HPDE6-E6E7 (cell line): ENCODE measurements at regions not wholly inside any gene's neighbourhood (a gene's known extent, or its start where the extent isn't known, plus 50 kb on each side); places are given as distances from the start of the nearest gene placed in this dataset.
"Not testable (repeated sequence)": the region's sequence is repeated elsewhere in the genome, so short reads cannot be mapped to it uniquely, and the experiment has no call there.

ENCODE experiments used
- DNase-seq: peaks from one replicate; pipeline ENCODE4 v3.0.0; 2011; ENCODE audit warnings: missing footprints; ENCODE audit errors: extremely low spot score

DNA sequence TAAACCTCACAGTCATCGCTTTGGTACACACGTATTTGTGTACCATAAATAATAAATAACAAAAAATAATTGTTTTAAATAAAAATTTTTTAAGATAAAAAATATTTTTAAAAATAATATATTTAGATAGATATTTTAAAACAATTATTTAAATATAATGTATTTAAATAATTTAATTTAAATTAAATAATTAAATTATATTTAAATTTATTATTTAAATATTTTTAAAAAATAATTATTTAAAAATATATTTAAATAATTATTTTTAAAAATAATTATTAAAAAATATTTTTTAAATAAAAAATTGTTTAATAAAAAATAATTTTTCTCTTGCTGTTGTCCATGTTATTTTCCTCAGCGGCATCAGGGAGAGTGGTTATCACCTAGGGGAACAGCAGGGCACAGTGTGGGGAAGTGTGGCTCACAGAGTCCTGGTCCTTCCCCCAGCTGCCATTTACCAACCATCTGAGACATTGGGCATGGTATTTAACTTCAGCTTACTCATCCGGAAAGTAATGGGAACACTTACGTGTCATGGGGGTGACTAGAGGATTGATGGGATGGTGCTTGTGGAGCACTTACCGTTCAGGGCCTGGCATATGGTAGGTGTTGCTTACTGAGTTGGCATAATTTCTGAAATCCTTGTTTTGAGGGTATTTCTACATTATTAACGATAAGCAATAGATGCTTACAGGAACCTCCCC is 92.9 kb upstream of the TSPAN2 start:
- DNase-seq, result peak; percentile 60

DNA sequence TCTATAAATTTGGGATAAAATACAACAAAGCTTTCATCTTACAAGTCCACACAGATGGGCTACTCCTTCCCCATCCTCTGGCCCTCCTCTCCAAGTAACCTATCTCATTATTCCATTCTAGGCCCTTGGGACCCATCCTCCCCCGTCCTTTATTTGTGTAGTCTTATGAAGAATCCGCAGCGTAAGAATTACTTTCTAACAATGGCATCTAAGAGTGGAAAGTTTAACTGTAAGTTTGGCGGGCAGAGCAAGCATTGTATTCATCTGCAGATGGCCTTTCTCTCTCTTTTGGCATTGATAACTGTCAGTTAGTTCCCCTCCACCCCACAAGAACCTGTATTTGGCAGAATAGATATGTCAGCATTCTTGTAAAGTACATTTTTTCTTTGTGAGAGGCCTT is 91.9 kb upstream of the TSPAN2 start:
- DNase-seq, result no peak

DNA sequence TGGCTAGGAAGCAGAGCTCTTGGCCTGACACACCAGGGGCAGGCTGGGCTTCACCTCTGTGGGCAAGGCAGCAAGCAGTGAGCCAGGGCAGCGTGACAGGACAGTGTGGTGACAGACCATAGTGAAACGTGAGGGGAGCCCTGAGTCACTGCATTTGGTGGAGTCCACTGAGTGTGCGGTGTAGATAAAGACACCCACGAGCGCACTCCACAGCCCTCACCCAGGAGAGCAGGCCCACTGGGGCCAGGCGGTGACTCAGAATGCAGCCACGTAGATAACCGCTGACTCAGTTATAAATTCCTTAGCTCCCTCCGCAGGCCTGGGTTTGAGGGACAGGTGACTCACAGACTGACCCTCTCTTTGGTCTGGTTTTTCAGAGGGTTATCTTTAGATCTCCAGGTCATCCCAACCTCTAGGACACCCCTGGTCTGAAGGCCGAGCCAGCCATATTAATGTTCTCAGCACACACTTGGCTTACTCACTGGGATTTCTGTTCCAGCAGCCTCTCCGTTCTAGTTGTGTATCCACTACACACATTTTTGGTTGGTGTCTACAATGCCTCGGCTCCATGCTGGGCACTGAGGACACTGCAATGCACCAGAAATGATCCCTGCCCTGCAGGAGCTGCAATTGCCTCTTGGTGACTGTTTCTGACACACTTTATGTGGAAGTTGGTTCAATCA is 90.2 kb upstream of the TSPAN2 start:
- DNase-seq, result peak; percentile 62

DNA sequence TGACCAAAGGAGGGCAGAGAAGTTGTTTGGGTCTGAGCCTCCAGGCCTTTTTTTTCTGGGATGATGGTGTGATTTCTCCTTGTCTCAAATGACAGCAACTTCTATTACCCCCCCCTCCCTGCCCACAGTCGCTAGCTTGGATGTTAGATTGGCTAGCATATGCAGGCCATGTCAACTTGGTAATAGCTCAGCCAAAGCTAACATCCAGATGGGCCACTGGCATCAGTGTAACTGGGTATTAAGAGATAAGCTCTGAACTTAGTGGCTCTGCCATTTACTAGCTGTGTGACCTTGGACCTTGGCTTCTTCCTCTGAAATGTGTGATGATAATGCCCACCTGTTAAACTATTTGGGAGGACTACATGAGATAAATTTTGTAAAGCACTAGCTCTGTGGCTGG is 86.9 kb upstream of the TSPAN2 start:
- no peak for DNase-seq

DNA sequence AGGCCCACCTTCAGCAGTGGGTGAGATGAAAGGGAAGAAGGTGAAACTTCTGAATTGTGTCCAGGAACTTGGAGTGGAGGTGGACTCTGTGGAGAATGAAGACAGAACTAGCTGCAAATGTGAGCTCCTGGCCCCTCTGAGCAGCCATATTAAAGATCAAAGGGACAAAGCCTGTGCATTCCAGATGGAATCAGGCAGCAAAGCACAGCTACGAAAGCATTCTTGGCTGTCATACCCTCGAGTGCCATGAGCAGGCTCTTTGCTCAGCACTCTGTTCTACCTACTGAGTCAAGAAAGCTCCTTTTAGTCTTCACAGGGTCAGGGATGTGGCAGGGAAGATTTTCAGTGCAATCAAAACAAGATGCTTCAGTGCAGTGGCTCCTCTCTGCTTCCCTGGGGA is 86.3 kb upstream of the TSPAN2 start:
- no peak for DNase-seq

DNA sequence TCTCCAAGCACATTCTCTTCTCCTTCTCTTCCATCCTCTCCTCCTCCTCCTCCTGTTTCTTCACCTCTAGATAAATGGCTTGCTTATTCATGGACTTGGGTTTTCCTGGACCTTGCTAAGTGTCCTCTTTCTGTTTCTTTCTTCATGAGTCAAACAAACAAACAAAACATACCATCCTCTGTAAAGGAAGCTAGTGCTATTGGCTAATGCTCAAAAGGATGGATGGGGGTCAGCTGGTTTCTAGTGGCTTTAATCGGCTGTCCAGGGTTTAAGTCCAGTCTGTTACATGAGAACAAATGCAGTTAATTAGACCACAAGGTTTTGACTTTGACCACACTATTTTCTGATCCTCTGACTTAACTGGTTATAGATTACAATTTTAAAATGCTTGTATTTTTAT is 83.8 kb upstream of the TSPAN2 start:
- no peak for DNase-seq

DNA sequence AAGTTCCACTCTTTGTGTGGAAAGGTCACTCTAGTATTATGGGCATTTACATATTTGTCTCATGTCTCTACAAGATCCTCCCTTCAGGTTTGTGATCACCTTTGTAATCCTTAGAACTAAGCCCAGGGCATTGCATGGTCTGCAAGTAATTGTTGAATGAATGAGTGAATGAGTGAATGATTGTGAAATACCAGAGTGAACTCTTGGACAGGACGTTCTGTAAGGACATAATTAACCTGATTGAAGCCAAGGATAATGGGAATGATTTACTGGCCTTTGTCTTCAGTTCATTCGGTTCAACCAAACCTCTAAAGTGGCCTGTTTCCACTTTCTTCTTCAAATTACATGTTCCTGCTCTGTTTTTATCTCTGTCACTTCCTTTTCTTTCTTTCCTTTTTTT is 83.0 kb upstream of the TSPAN2 start:
- DNase-seq, result no peak

DNA sequence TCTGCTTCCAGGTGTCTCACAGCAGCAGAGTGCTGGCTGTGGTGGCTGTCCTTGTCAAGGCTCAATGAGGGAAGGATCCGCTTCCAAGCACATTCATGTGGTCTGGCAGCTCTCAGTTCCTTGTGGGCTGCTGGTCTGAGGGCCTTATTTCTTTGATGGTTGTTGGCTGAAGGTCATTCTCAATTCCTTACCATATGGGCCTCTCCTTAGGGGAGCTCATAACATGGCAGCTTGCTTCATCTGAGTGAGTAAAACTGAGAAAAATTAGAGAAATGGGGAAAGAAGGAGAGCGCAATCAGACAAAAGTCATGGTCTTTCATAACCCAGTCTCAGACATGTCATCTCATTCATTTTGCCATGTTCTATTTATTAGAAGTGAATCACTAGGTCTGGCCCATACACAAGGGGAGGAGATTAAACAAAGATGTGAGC is 81.7 kb upstream of the TSPAN2 start:
- DNase-seq, result no peak

DNA sequence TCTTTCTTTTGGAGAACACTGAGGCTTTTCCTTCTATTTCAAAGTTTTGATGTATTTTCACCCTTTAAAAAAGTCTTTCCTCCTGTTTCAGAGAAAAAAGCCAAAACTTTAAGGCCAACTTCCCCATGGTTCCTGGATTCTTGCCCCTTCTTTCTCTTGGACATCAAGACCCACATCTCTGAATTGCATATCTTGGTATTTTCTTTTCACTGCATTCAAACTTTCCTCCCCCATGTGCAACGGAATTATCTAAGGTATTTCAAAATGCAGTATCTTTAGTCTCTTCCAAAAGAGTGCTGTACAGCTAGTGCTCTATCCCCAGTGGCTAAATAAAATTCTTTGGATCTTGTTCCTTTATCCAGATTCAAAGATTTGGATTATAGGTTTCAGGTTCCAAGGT is 81.1 kb upstream of the TSPAN2 start:
- no peak for DNase-seq

DNA sequence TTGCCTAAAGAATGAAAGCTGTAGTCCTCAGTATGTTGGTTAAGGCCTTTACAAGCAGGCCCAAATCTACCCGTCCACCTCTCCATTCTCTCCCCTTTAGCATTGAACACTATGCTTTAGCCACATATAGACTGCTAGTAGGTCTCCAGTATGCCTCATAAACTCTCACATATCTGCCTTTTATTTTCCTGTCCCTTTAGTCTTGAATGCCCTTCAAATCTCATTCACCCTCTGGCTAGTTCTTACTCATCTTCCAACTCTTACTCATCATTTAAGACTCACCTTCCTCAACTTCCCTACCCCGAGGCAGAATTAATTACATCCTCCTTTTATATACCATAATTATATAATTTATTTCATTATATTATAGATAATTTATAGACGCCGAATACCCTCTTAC is 78.7 kb upstream of the TSPAN2 start:
- DNase-seq, result peak; percentile 41

DNA sequence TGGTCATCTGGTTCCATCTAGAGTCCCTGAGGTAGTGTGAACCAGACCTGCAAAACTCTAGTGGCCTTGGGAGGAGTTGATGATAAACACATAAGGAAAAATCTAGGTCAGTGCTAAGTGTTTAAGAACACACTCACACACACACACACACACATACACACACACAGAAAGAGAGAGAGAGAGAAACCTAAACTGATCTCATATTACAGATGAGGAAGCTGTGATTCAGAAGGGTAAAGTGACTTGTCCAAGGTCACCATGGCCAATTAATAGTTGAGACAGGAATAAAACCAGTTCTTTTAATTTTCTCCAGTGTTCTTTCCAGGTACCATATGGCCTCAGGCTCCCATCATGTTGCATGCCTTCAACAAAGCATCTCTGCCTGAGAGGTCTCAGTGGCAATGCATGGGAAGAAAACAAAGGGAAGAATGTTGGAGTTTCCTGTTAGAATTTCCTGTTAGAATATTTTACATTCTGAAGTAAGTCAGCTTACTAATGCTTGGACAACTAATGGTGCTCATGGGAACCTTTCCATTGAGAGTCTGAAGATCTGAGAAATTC is 77.3 kb upstream of the TSPAN2 start:
- no peak for DNase-seq

DNA sequence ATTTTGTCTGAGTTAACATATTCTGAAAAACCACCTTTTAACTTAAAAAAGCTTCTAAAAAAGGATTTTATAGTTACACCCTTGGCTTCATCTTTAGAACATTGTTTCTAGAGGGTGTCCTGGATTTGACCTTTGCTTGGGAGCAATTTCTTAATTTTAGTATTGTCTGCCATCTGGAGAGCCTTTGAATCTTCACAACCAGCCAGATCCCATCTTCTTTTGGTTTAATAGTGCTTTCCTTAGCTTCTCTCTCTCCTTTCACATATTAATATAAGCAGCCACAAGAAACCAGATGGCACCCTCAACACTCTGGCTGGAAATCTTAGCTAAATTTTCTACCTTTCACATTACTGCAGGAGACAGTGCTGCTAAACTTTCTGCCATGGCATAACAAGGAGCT is 76.5 kb upstream of the TSPAN2 start:
- no peak for DNase-seq

DNA sequence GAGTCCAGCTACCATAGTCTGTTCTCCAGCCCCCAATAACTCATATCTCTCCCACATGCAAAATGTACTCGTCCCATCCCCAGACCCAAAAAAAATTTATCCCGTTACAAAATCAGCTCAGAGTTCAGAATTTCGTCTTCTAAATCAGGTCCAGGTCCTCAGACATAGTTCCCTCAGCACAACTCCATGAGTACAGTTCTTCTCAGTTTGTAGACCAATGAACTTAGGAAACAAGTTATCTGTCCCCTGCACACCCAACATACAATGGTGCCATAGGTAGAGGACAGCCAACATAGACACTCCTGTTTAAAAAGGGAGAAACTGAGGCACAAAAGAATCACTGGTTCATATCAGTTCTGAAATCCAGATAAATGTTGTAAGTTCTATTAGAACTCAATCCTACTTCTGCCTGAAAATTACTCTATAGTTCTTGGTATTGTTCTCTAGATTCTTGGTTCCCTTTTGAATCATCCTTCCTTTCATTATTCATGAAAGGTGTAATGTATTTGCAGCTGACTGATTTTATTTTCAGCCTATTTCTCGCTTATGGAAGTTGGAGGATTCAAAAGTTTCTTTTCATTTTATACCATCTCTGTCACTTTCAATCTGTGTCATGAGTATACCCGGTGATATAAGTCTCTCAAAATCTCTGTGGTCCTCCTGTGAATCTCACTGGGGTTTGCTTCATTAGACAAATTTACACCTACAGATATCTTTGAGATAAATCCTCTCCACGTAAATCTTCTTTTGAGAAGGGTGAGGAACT is 75.8 kb upstream of the TSPAN2 start:
- DNase-seq, result no peak

DNA sequence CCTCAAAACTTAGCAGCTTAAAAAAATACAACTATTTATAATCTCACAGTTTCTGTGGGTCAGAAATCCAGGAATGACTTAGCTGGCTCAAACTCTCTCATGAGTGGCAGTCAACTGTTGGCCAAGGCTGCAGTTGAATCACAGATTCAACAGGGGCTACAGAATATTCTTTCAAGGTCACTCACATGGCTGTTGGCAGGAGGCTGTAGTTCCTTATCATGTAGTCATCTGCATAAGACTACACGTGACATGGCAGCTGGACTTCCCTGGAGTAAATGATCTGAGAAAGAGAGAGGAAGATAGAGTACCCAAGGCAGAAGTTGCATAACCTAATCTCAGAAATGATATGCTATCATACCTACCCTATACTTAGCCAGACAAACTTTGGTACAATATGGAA is 75.2 kb upstream of the TSPAN2 start:
- DNase-seq, result no peak

DNA sequence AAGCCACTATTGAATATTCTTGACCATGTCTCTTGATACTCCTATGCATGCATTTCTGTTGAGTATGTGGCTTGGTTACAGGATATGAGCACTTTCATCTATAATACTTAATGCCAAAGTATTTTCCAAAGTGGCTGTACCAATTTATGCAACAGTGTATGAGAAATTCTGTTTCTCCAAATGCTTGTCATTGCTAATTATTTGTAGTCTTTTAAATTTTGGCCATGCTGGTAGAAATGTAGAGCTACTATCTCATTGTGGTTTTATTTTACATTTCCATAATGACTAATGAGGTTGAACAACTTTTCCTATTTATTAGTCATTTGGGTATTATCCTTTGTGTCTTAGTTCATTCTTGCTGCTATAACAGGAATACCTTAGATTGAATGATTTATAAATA is 71.4 kb upstream of the TSPAN2 start:
- DNase-seq, result no peak

DNA sequence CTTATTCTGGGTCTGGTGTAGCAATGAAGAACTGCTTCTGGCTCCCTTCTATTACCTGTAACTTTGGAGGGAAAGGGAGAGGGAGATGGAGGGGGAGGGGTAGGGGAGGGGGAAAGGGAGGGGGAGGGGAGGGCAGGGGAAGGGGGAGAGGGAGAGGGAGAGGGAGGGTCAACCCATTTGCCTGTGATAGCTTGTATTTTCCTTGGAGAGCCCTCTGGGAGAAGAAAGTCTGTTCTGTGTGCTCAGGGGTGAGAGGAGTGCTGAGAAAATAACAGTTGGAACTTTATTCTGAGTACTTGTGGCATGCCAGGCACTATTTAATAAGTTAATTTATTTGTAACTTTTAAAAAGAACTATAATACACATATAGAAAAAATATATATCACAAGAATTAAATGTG is 70.7 kb upstream of the TSPAN2 start:
- no peak for DNase-seq

DNA sequence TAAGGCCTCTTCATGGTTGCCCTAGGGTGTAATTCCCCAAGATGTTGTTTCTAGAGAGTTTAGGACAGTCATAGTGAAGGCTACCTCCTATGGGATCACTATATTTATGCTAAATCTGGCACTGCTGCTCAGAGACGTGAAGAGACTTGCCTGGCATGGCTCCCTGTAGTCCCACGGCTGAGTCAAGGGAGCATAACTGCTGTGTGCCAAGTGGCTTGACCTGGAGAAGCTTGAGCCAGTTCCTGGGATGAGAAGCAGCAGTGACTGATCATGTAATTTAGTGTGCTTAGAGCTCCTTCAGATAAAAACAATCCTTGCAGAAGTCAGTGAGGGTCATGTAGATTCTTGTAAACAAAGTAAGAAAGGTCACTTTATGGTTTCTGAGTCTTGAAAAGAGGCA is 68.9 kb upstream of the TSPAN2 start:
- peak; percentile 78 for DNase-seq

DNA sequence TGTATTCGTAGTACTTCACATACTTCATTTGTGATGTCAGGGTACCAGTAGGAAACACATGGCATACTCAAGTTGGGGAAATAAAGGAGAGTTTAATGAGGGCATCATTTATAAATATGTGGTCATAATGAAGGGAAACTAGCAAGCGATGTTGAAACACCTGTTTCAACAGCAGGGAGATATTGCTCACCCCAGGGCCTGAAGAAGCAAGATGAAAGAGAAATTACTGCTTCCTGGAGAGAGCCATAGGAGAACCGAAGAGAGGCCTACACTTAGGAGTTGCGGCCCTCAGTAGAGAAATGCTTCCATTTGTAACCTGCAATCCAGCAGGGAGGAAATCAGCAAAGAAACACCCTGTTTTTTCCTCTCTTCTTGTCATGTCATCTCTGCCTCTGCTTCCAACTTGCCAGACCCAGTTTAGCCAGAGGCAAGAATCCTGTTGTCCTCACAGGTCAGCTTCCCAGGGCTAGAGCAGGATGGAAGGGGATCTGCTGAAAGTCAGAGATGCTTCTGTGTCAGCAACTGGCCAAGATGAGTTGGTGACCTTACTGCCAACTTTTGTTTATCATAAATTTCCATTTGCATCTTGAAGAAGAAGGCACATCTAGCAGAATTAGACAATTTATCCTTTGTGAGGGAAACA is 67.6 kb upstream of the TSPAN2 start:
- DNase-seq, result no peak

DNA sequence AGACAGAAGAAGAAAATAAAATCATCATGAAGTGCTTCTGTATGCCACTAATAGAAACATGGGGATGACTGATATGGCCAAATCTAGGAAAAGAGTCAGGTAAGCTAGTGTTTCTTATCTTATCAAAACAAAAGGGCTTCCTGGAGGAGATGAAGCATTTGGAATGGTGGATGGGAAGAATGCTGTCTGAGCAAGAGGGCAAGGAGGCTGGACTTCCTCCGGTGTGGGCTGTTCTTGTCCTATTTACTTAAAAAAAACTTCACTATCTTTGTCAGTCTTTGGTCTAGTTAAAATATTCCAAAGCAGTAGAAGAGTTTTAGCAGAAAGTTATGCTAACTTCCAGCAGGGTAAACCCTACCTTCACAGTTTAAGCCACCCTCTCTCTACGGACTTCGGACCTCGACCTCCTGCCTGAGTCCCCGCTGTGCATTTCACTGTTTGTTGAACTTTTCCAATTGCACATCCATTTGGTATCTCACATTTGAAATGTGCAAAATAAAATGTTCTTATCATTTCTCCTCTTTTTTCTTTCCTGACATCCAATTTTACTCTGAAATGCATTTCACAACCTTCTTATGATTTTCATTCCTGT is 64.8 kb upstream of the TSPAN2 start:
- DNase-seq, result no peak

DNA sequence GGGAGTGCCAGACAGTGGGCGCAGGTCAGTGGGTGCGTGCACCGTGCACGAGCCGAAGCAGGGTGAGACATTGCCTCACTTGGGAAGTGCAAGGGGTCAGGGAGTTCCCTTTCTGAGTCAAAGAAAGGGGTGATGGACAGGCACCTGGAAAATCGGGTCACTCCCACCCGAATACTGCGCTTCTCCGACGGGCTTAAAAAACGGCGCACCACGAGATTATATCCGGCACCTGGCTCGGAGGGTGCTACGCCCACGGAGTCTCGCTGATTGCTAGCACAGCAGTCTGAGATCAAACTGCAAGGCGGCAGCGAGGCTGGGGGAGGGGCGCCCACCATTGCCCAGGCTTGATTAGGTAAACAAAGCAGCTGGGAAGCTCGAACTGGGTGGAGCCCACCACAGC is 58.6 kb upstream of the TSPAN2 start:
- not testable (repeated sequence) for DNase-seq

DNA sequence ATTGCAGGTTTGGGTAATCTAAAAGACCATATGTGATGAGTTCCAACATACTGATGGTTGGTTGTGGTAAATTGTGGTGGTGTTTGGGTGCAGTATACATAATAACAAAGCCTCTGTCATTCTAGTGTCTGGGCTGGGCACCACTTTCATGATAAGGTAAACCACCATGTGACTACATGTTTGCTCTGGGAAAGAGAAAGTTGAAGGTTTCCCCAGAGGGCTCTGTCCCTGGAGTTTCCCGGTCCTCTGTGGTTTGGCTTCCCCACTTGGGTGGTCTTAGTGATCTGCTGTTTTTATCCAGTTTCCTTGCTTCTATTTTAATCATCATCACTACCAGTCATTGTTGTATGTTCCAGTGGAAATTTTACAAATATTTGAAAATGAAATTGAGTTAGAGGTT is 55.9 kb upstream of the TSPAN2 start:
- DNase-seq, result no peak

DNA sequence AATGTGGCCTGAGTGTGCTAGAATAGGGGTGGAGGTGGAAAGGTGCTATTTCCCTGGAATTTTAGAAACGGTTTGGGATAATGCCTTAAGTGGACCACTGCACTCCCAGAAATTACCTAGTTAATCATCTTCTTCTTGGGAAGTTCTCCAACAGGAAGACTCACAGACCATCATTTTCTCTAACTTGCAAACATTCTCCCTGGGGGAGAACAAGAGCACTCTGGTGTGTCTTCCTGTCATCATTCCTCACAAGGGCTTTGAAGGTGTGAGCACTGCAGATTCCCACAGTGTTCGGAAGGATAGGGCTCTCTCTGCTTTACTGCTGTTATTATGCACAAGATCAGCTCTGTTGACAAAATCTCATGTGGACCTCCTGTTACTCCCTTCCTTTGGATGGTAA is 54.9 kb upstream of the TSPAN2 start:
- no peak for DNase-seq
